ENCODE measurements at regions not wholly inside any gene's neighbourhood (a gene's known extent, or its start where the extent isn't known, plus 50 kb on each side); places are given as distances from the start of the nearest gene placed in this dataset.

- Histone ChIP-seq H3K27me3 (ENCODE audit: insufficient read depth in 3 of 3, low read length in 2 of 3) (no peaks in the 10 kb centered on the region), H3K27ac (no peak overlapping the region), H3K36me3 (ENCODE audit: insufficient read depth in 1 of 2, low read depth in 1 of 2) (no peaks in the 10 kb centered on the region), H3K4me3 (no peak overlapping the region), H3K9me3 (no peaks in the 10 kb centered on the region), H3K4me1 (no peaks in the 10 kb centered on the region)
- no peak for TF ChIP-seq CTCF (IDR thresholded peaks at IDR 0.05)
- WGBS, 3 donors = 83 to 90% (median 83%) methylated on average over 5 of the region's 5 CpGs
- ATAC-seq = no peak
- intact Hi-C loops (cut with DNase I) = no loop called here
- DNase-seq = no peak
Observed at GRCh38 chr14:97368900-97369564, 571.9 kb downstream of the VRK1 start.

DNA sequence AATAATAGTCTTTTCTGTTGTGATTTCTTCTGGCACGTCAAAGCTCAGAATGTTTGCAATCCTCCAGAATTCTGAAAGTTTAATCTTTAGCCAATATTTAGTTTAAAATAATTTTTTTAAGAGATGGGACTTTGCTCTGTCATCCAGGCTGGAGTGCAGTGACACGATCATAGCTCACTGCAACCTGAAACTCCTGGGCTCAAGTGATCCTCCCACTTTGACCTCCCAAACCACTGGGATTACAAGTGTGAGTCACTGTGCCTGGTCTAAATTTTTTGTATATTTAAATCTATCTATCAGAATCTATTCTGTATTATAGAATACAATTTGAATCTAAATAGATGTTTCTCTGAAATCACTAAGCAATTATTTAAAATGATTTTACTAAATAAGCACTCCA lies 572.7 kb downstream of the VRK1 start:
- intact Hi-C loops (cut with DNase I) = no loop called here
- Histone ChIP-seq H3K4me1 (no peaks in the 10 kb centered on the region), H3K27ac (no peak overlapping the region), H3K27me3 (ENCODE audit: insufficient read depth in 3 of 3, low read length in 2 of 3) (no peaks in the 10 kb centered on the region), H3K4me3 (no peak overlapping the region), H3K9me3 (no peaks in the 10 kb centered on the region), H3K36me3 (ENCODE audit: insufficient read depth in 1 of 2, low read depth in 1 of 2) (no peaks in the 10 kb centered on the region)
- 49 to 52% (median 52%) methylated on average over 2 of the region's 2 CpGs for WGBS, 3 donors
- ATAC-seq (no peak), DNase-seq (no peak)
- no peak for TF ChIP-seq CTCF (IDR thresholded peaks at IDR 0.05)

GRCh38 chr14:97376310-97376709 lies 579.1 kb downstream of the VRK1 start:
- ATAC-seq = no peak
- Histone ChIP-seq H3K4me3 (no peak overlapping the region), H3K4me1 (no peaks in the 10 kb centered on the region), H3K9me3 (no peaks in the 10 kb centered on the region), H3K27ac (no peak overlapping the region), H3K36me3 (ENCODE audit: insufficient read depth in 1 of 2, low read depth in 1 of 2) (no peaks in the 10 kb centered on the region), H3K27me3 (ENCODE audit: insufficient read depth in 3 of 3, low read length in 2 of 3) (peaks cover 0 to 2% (median 0%) of the 10 kb centered on the region in 3 donors)
- TF ChIP-seq CTCF (IDR thresholded peaks at IDR 0.05) = no peak
- intact Hi-C loops (cut with DNase I) = no loop called here
- DNase-seq = no peak
- 70 to 84% (median 82%) methylated on average over 3 of the region's 3 CpGs for WGBS, 3 donors

GRCh38 chr14:97377550-97377949 lies 580.4 kb downstream of the VRK1 start:
- DNase-seq (no peak), ATAC-seq (no peak)
- WGBS, 3 donors = 53 to 74% (median 67%) methylated on average over 5 of the region's 5 CpGs
- Histone ChIP-seq H3K4me3 (no peak overlapping the region), H3K27ac (no peak overlapping the region), H3K4me1 (no peaks in the 10 kb centered on the region), H3K36me3 (ENCODE audit: insufficient read depth in 1 of 2, low read depth in 1 of 2) (no peaks in the 10 kb centered on the region), H3K9me3 (no peaks in the 10 kb centered on the region), H3K27me3 (ENCODE audit: insufficient read depth in 3 of 3, low read length in 2 of 3) (peaks cover 0 to 2% (median 0%) of the 10 kb centered on the region in 3 donors)
- no peak for TF ChIP-seq CTCF (IDR thresholded peaks at IDR 0.05)
- intact Hi-C loops (cut with DNase I) = no loop called here

- peaks cover 0 to 2% (median 0%) of the 10 kb centered on the region in 3 donors for H3K27me3 ChIP-seq (ENCODE audit: insufficient read depth in 3 of 3, low read length in 2 of 3)
- DNase-seq (no peak), ATAC-seq (no peak)
- no peaks in the 10 kb centered on the region for H3K9me3 ChIP-seq
- no peak for TF ChIP-seq CTCF (IDR thresholded peaks at IDR 0.05)
- no peak overlapping the region for H3K27ac ChIP-seq
- 45 to 52% (median 52%) methylated on average over 7 of the region's 7 CpGs for WGBS, 3 donors
- intact Hi-C loops (cut with DNase I) = no loop called here
- no peak overlapping the region for H3K4me3 ChIP-seq
- H3K4me1 ChIP-seq = no peaks in the 10 kb centered on the region
- H3K36me3 ChIP-seq (ENCODE audit: insufficient read depth in 1 of 2, low read depth in 1 of 2) = no peaks in the 10 kb centered on the region
Observed at GRCh38 chr14:97379091-97379531, 581.9 kb downstream of the VRK1 start.

Data from psoas muscle (tissue), 7 donors.